KMS-11 (cell line): ENCODE measurements at regions not wholly inside any gene's neighbourhood (a gene's known extent, or its start where the extent isn't known, plus 50 kb on each side); places are given as distances from the start of the nearest gene placed in this dataset.

Experiments used
- H2AFZ ChIP-seq: fragments of 200-600 bp; sonication (generic); 2 replicates; pipeline ENCODE4 v1.6.1; 2016; ENCODE audit warnings: antibody characterized with exemption, mixed run types, low read depth
- H3K27ac ChIP-seq: fragments of 200-600 bp; sonication (generic); 2 replicates; pipeline ENCODE4 v1.6.1; 2016; ENCODE audit warnings: mild to moderate bottlenecking, mixed run types
- H3K27me3 ChIP-seq: fragments of 200-600 bp; sonication (generic); 2 replicates; pipeline ENCODE4 v1.6.1; 2017; ENCODE audit warnings: mild to moderate bottlenecking, low read depth, mixed run types, moderate library complexity; ENCODE audit not compliant: insufficient read depth
- H3K36me3 ChIP-seq: fragments of 200-600 bp; sonication (generic); 2 replicates; pipeline ENCODE4 v1.6.1; 2017; ENCODE audit warnings: mild to moderate bottlenecking, mixed run types; ENCODE audit not compliant: insufficient read depth
- H3K4me1 ChIP-seq: fragments of 200-600 bp; sonication (generic); 2 replicates; pipeline ENCODE4 v1.6.1; 2016; ENCODE audit warnings: mild to moderate bottlenecking, low read depth, mixed run types; ENCODE audit not compliant: poor library complexity, severe bottlenecking
- H3K4me2 ChIP-seq: fragments of 200-600 bp; sonication (generic); 2 replicates; pipeline ENCODE4 v1.7.0; 2016; ENCODE audit warnings: mild to moderate bottlenecking, mixed run types
- H3K4me3 ChIP-seq: fragments of 200-600 bp; sonication (generic); IDR thresholded peaks from 2 replicates; pipeline ENCODE4 v1.6.1; 2017; ENCODE audit warnings: low read depth, low read length, mixed read lengths; ENCODE audit not compliant: insufficient read depth
- H3K79me2 ChIP-seq: fragments of 200-600 bp; sonication (generic); 2 replicates; pipeline ENCODE4 v1.6.1; 2016; ENCODE audit warnings: low read depth, mixed run types; ENCODE audit not compliant: insufficient read depth
- H3K9ac ChIP-seq: fragments of 200-600 bp; sonication (generic); 2 replicates; pipeline ENCODE4 v1.6.1; 2016; ENCODE audit warnings: mild to moderate bottlenecking, mixed run types
- H4K20me1 ChIP-seq: fragments of 200-600 bp; sonication (generic); 2 replicates; pipeline ENCODE4 v1.6.1; 2016; ENCODE audit warnings: mild to moderate bottlenecking, mixed run types; ENCODE audit not compliant: insufficient read depth
- TF ChIP-seq, protein P1 (sequence below): fragments of 200-600 bp; sonication (generic); conservative IDR thresholded peaks from 2 replicates; pipeline ENCODE4 v1.6.1; 2017; ENCODE audit warnings: low read depth, mild to moderate bottlenecking, antibody characterized with exemption, low read length, moderate library complexity, mixed read lengths

GRCh38 chr2:224263571-224264043 is 138.3 kb downstream of the FAM124B start:
- no peak overlapping the region for H3K4me3 ChIP-seq
- H3K79me2 ChIP-seq = no peaks in the 10 kb centered on the region
- no peaks in the 10 kb centered on the region for H3K27me3 ChIP-seq
- H3K36me3 ChIP-seq = no peaks in the 10 kb centered on the region
- no peaks in the 10 kb centered on the region for H3K4me1 ChIP-seq
- H3K9ac ChIP-seq = no peak overlapping the region
- no peak overlapping the region for H2AFZ ChIP-seq
- no peak overlapping the region for H3K4me2 ChIP-seq
- H3K27ac ChIP-seq = no peak overlapping the region
- TF ChIP-seq, protein P1, sequence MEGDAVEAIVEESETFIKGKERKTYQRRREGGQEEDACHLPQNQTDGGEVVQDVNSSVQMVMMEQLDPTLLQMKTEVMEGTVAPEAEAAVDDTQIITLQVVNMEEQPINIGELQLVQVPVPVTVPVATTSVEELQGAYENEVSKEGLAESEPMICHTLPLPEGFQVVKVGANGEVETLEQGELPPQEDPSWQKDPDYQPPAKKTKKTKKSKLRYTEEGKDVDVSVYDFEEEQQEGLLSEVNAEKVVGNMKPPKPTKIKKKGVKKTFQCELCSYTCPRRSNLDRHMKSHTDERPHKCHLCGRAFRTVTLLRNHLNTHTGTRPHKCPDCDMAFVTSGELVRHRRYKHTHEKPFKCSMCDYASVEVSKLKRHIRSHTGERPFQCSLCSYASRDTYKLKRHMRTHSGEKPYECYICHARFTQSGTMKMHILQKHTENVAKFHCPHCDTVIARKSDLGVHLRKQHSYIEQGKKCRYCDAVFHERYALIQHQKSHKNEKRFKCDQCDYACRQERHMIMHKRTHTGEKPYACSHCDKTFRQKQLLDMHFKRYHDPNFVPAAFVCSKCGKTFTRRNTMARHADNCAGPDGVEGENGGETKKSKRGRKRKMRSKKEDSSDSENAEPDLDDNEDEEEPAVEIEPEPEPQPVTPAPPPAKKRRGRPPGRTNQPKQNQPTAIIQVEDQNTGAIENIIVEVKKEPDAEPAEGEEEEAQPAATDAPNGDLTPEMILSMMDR = no peak
- no peaks in the 10 kb centered on the region for H4K20me1 ChIP-seq

DNA sequence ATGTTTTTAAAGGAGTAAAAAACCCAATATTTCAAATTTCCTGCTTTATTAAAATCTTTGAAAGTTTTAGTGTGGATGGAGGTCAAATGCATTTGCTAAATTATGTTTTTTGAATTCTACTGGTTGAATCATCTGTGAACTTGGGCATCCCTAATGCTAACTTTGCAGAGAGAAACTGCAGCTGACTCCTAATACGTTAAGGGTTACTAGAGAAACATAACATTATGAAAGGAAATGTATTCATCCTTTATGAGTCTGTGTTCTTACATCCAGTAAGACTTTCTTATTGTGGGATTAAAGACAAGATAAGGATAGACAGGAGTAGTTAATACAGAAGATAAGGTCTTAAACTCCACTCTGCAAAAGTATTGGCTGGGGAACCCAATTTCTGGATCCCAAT is 140.6 kb downstream of the FAM124B start:
- no peaks in the 10 kb centered on the region for H3K27me3 ChIP-seq
- H3K4me3 ChIP-seq = no peak overlapping the region
- no peaks in the 10 kb centered on the region for H3K4me1 ChIP-seq
- H3K4me2 ChIP-seq = no peak overlapping the region
- TF ChIP-seq, protein P1 = no peak
- no peak overlapping the region for H3K9ac ChIP-seq
- H3K36me3 ChIP-seq = no peaks in the 10 kb centered on the region
- H2AFZ ChIP-seq = no peak overlapping the region
- no peaks in the 10 kb centered on the region for H4K20me1 ChIP-seq
- H3K27ac ChIP-seq = no peak overlapping the region
- H3K79me2 ChIP-seq = no peaks in the 10 kb centered on the region

GRCh38 chr2:224260372-224261020 is 141.4 kb downstream of the FAM124B start:
- H3K27me3 ChIP-seq = no peaks in the 10 kb centered on the region
- no peak overlapping the region for H3K9ac ChIP-seq
- H2AFZ ChIP-seq = peak overlapping the region; percentile 4; the same call in 1 of the 2 replicates
- no peak overlapping the region for H3K4me2 ChIP-seq
- TF ChIP-seq, protein P1 = no peak
- H3K79me2 ChIP-seq = no peaks in the 10 kb centered on the region
- no peak overlapping the region for H3K27ac ChIP-seq
- H4K20me1 ChIP-seq = no peaks in the 10 kb centered on the region
- H3K4me1 ChIP-seq = no peaks in the 10 kb centered on the region
- no peaks in the 10 kb centered on the region for H3K36me3 ChIP-seq
- no peak overlapping the region for H3K4me3 ChIP-seq

DNA sequence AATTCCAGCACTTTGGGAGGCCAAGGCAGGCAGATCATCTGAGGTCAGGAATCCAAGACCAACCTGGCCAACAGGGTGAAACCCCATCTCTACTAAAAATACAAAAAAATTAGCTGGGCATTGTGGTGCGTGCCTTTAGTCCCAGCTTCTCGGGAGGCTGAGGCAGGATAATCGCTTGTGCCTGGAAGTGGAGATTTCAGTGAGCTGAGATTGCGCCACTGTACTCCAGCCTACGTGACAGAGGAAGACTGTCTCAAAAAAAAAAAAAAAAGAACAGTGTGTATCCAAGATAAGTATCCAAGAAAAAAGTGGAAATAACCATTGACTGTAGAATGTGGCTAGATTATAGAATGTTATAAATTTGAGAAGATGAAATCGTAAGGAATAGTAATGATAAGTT is 142.1 kb downstream of the FAM124B start:
- Histone ChIP-seq H3K27me3 (no peaks in the 10 kb centered on the region), H3K79me2 (no peaks in the 10 kb centered on the region), H3K27ac (no peak overlapping the region), H3K4me2 (no peak overlapping the region), H3K36me3 (no peaks in the 10 kb centered on the region), H3K4me3 (no peak overlapping the region), H3K4me1 (no peaks in the 10 kb centered on the region), H2AFZ (no peak overlapping the region), H3K9ac (no peak overlapping the region), H4K20me1 (no peaks in the 10 kb centered on the region)
- TF ChIP-seq, protein P1 = no peak
